ENCODE measurements at regions not wholly inside any gene's neighbourhood (a gene's known extent, or its start where the extent isn't known, plus 50 kb on each side); places are given as distances from the start of the nearest gene placed in this dataset.

GRCh38 chr4:33057736-33058135 lies 2337.6 kb downstream of the PCDH7 start:
- TF ChIP-seq CTCF (conservative IDR thresholded peaks at IDR 0.05 in 1 of 2, IDR thresholded peaks at IDR 0.05 in 1 of 2; ENCODE audit: low read depth in 1 of 2, low read length in 2 of 2): no peak
- TF ChIP-seq EZH2 (IDR thresholded peaks at IDR 0.05; ENCODE audit: low read length, missing control alignments): no peak

Measured in fibroblast of lung (primary cell).